ENCODE measurements at regions not wholly inside any gene's neighbourhood (a gene's known extent, or its start where the extent isn't known, plus 50 kb on each side); places are given as distances from the start of the nearest gene placed in this dataset.

DNA sequence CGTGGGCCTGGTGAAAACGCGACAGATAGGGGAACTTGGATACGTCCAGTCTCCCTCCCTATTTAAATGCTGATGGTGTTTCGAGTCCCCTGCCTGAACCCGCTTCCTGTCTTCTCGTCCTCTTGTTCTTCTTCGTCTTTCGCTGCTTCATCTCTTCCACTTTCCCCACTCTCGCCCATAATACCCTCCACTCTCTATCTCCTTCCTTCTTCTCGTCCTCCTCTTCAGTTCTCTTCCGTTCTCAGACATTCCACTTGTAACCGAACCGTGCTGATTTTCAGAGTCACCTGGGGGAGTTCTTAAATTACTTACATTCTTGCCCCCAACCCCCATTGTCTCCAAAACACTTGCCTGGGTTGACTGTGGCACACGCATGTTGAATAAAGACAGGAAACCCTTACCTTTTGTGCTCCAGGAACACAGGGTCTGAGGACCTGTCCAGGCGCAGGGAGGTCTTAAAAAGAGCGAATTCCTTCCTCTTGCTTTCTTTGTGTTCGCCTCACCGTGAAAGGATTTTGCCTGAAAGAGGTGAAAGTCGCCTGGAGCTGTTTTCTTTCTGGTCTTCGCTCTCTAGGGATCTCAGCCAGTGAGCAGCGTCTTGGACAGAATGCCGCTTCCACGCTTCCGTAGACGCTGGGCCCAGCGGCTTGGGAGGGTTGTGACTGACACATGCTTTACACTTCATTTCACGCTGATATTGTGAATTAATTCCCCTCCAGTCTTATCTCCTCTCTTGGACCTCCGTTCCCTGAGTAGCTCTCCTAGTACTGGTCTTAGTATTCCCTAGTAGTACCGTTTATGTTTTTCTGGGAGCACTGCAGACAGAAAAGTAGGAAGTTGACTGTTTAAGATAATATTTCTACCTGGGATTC, 184.0 kb downstream of the GPX5 start:
- DNase-seq, result no peak

DNA sequence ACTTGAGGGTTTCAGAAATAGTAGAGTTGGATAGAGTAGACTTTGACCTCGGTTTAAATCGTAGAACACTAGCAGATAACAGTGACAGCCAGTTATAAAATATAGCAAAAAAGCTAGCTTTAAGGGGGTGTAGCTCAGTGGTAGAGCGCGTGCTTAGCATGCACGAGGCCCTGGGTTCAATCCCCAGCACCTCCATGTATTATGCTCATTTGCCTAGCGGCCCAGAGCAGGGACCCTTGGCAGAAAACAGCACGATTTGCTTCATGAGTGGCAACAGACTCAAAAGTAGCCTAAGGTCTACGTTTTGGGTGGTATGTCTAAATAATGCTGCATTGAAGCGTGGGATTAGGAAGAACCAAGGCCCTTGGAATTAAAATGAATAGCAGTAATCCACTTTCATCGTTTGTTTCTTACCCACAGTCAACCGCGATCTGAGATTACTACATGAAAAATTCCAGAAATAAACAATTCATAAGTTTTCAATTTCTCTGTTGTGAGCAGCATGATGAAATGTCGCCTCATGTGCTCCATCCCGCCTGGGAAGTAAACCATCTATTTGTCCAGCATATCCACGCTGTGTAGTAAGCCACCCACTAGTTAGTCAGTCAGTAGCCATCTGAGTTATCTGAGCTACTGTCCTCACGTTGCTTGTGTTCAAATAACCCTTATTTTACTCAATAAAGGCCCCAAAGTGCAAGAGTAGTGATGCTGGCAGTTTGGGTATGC, 184.9 kb downstream of the GPX5 start:
- DNase-seq, result no peak

DNA sequence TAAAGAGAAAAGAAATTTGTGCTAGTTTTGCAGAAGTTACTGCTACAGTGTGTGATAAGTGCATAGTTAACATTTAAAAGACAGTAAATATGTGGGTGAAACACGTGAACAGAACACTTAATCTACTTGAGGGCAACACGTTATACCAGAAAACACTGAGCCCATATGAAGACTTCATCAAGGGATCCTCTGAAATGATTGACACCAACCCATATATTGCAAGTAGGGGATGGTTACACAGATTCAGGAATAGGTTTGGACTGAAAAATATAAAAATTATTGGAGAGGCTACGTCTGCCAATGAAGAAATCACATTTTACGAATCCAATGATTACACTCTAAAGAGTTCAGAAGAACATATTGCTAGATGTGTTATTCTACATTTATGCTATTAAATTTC, 185.6 kb downstream of the GPX5 start:
- DNase-seq, result no peak

DNA sequence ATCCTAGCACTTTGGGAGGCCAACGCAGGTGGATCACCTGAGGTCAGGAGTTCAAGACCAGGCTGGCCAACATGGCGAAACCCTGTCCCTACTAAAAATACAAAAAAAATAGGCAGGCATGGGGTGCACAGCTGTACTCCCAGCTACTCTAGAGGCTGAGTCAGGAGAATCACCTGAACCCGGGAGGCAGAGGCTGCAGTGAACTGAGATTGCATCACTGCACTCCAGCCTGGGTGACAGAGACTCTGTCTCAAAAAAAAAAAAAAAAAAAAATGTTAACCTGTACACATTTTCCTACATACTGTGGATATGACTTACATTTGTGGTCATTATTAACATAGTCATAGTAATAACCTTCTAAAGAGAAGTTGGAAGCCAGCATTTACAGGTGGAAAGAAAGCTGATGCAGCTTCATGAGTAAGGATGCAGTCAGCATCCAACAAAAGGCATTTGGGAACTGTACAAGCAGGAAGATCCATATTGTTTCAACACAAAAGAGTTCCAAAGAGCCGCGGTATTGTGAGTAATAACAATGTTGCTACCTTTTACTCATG, 186.2 kb downstream of the GPX5 start:
- no peak for DNase-seq

DNA sequence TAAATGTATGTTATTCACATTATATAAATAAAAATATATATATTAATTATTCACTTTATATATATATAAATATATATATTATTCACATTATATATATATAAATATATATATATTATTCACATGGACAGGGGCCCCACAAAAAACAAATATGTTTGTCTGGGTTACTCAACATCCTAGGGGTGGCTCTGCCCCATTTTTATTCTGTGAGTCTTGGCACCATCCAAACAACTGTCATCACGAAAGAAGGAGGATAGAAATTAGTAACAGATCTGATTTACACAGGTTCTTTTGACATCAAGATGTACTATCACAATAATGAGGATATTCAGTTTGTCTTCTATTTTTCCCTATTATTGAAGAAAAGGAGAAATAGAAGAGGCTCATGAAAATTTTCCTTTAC, 187.3 kb downstream of the GPX5 start:
- no peak for DNase-seq

DNA sequence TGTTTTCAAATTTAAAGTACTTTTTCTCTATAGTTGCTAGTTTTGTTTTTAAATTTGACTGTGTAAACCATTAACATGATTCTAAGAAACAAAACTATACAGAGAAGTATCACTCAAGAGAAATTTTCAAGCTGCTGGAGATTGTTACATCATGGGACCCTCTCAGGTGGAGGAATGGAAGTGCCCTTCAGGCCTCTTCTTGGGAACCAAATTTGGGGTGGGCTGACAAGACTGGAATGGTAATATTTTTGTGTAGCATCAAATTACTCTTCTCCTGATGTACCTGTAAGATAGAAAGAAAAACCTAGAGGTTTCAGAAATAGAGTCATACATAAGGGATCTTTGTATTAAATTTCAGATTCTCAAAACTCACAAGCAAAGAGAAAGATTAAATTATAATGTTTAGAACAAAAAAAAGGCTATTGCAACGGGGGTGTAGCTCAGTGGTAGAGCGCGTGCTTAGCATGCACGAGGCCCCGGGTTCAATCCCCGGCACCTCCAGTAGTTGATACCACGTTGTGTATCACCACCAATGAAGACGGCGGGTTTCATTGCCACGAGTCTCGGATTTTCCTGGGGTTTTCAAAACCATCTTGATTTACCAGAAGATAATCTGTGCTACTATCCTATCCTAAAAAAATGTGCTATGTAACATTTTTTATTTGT, 193.7 kb downstream of the GPX5 start:
- peak; percentile 8 for DNase-seq

DNA sequence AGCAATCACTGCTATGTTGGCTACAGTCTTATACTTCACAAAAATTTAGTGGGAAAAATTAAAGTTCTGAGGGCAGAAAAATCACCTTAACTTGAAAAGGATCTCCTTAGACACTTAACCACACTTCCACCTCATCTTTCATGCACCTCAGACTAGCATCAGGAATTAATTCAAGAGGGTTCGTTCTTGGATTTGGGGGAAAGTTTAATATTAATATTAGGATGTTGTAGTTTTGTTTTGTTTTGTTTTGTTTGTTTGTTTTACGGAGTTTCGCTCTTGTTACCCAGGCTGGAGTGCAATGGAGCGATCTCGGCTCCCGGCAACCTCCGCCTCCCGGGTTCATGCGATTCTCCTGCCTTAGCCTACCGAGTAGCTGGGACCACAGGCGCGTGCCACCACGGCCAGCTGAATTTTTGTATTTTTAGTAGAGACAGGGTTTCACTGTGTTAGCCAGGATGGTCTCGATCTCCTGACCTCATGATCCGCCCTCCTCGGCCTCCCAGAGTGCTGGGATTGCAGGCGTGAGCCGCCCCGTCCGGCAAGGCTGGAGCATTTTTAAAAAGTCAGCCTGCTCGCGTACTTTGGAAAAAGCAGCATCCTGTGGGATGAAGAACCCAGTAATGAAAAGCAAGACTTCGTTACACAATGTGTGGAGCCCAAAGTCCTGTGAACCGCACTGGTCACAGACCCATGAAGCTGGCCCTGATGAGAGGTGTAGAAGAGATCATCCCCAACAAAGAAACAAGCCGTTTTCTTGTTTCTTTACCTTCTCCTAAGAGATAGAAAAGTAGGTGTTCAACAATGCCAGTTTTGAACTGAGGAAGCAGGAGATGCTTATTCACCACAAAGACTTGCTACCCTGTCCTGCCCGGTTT, 194.9 kb downstream of the GPX5 start:
- no peak for DNase-seq

DNA sequence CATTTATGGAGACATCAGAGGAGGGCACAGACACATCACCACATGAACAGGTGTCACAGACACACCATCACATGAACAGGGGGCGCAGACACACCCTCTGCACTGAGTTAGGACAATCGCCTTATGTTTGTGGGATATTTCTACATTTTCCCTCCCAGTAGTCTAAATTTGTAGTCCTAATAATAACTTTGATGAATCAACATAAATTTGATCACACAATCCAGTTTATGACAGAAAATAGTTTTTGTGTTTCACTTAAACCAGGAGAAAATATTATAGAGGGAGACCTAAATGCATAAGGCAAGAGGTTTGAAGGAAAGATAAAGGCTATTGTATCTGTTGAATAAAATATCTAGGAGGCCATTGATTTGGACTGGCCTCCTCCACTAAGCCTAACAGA, 195.7 kb downstream of the GPX5 start:
- no peak for DNase-seq

DNA sequence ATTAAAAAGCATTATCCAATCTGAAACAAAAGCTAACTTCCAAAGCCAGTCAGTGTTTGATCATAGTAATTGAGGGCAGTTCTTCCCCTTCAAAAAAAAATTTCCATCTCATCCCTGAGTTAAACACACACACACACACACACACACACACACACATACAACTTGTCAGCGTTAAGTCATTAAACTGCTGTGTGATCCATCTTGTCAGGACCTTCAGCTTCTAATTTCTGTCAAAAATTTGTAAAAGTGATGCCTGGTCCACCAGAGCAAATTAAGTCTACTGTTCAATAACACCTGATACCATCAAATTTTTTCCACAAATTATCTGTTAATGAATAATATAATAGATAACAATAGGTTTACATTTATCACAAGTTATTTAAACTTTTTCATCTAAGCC, 198.7 kb downstream of the GPX5 start:
- no peak for DNase-seq

DNA sequence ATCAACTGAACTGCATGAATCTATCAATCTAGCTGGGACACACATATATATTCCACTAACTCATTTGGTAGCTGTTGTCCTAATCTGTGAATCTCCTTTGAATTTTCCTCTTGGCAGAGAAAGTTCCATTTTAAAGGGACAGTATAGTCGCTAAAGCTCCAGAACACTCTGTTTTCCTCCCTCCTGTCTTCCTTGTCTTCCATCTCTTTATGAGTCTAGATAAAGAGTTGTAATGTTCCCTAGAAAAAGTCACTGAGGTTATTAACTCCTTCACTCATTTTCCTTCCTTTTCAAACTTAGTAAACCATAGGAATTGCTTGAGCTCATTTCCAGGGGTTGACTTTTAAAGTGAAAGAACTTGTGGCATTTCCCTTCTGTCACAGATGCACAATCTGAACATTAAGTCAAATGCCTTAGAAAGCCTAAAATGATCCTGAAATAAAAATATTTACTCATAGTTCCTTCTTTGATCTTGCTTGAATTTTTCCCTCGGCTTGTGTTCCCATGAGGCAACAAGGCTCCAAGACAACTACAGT, 198.4 kb downstream of the TRIM27 start:
- DNase-seq, result no peak

DNA sequence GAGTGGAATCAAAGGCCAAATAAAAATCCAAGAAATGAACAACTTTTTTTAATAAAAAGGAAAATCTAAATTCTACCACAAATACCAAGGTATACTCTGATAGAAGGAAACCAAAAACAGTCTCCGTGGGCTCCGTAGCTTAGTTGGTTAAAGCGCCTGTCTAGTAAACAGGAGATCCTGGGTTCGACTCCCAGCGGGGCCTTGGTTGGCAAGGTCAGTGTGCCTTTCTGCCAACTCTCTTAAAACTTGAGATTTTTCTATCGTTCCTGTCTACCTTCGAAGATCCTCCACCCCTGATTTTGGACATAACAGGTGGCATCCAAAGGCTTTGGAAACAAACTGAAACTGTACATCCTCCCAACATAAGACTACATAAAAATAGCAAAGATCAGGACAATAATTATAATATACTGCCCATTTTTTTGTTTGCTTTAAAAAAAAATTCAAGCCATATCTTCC, 197.9 kb downstream of the TRIM27 start:
- no peak for DNase-seq

DNA sequence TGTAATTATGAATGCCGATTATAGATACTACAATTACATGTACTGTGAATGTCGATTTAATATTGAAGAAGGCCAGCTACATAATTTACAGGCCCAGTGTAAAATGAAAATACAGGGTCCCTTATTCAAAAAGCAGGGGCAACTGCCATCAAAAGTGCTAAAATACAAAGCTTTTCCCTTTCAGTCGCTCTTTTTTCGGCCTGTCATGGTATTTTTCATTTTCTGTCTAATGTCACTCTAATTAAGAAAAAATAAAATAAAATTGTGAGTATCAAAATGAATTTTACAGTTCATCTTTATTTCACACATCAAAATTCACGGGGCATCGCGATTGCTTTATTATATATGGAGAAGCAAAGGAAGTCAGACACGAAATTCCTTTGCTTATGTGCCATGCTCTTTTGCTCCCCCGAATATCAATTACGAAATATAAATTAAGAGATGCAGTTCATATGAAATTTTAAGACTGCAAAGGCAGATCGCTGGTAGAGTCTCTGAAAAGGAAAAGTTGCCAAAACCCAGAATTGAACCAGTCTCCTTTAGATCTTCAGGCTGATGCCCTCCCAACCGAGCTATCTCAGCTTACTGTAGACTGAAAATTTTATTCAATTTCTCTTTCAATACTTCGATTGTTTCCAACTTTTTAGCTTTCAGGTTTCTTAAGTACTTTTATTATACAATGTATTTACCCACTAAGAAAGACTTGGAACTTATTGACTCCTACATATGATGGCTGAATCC, 197.0 kb downstream of the TRIM27 start:
- no peak for DNase-seq

DNA sequence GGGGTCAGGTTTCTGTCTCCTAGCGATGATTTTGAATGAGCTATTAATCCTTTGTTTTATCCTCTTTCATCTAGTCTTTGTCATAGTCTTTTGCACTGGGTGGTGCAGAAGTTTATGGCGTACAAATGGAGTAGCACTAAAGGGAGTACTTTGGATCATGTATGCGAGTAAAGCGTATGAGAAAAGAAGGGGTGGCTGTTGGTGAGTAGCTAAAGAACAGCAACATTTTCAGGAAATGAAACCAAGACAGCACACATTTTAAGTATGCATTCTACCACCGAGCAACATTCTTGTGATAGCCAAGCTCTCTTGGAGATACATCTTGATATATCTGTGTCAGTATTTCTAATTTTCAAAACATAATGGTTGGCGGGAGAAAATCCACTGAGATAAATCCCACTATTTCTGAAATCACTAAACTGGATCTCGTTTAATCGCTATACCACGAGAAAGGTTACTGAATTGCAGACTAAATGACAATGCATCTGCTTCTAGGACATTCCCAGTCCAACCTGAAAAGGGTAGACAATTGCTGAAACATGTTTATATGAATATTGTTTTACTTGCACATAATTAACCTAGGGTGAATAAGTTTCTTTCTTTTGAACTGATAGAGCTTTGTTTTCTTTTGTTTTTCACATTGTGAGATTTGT, 196.1 kb downstream of the TRIM27 start:
- DNase-seq, result no peak

DNA sequence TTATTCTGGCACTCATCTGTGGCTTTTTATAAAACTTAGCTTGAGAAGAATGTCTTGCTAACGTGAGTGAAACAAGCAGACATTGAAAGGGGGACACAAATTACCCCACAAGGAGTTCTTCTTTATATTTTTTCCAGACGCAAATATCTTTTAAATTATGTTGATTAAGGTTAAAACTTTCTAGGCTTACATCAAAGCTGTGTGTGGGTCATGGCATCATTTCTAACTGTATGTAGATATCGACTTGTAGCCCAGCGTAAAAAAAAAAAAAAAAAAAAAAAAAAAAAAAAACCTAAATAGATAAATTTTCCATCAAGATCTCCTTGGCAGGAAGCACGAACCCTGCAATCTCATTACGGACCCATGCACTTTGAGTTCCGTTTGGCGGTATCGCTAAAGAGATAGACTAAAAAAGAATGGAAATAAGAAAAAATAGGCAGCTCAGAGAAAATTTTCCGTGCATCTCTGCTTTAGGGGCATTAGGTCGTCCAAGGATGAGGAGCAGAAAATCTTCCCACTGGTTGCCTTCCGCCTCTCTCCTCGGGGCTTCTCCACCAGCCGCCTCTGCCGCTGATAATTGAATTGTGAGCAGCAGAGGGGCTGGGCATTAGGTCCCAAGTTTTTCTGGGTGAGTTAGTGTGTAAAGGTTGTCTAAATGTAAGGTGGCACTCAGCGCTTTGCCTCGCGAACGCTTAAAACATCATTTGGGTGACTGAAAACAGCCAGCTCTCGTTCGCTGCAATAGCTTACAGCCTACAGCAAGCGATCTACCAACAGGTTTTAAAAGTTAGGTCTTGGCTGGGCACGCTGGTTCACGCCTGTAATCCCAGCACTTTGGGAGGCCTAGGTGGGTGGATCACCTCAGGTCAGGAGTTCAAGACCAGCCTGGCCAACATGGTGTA, 194.0 kb downstream of the TRIM27 start:
- DNase-seq, result no peak

DNA sequence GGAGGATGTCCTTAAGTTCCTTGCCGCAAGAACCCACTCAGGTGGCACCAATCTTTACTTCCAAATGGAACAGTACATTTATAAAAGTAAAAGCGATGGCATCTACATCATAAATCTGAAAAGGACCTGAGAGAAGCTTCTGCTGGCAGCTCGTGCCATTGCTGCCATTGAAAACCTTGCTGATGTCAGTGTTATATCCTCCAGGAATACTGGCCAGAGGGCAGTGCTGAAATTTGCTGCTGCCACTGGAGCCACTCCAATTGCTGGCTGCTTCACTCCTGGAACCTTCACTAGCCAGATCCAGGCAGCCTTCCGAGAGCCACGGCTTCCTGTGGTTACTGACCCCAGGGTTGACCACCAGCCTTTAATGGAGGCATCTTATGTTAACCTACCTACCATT, 191.7 kb downstream of the TRIM27 start:
- DNase-seq, result no peak

DNA sequence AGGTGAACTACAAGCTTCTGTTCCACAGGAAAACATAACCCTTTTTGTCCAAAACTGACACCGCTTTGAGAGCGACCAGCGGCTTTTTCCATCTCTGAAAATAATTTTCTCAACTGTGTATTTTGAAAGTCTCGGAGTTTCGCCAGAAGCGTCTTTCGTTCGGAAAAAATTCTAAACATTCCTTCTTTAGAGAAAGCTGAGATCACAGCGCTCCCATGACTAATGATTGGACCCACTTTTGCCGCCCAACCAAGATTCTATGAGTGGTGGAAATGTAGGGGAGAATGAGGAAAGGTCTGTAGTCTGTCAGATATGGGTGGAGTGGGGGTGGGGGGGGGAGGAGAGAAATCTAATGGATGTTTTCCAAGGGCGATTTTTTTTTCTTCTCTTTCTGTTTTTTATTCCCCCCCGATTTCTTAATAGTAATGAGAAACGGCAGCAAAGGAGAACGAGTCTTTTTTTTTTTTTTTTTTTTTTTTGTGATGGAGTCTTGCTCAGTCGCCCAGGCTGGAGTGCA, 189.3 kb downstream of the TRIM27 start:
- no peak for DNase-seq

DNA sequence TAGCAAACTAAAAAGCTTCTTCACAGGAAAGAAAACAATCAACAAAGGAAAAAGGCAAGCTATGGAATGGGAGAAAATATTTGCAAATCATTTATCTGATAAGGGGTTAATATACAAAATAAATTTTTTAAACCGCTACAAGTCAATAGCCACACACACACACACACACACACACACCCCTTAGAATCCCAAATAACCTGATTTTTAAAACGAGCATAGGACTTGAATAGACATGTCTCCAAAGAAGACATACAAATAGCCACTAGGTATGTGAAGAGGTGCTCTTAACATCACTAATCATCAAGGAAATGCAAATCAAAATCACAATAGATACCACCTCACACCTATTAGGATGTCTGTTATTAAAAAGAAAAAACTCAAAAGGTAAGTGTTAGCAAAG, 187.7 kb downstream of the TRIM27 start:
- DNase-seq, result no peak

DNA sequence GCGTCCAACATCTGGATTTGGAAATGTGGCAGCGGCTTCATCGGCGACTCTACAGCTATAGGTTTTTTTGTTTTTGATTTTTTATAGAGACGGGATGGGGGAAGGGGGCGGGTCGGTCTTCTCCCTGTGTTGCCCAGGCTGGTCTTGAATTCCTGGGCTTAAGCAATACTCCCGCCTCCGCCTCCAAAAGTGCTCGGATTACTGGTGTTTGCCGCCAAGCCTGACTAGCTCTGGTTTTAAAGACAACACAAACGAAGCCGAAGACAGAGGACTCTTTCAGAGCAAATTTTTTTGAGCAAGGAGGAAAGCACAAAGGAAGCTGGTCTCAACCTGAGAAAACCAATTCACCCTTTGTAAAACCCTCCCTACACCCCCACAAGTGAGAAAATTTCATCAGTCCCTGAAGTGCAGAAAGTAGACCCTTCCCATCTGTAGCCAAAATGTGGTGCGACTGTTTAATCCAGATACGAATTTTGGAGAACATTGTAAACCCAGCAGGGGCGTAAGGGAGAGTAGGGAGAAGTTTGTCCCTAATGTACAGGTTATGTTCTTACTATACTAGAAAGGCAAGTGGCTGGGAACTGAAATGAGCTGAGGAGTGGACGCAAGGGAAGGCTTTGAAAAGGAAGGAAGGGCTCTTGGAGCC, 185.9 kb downstream of the TRIM27 start:
- no peak for DNase-seq

DNA sequence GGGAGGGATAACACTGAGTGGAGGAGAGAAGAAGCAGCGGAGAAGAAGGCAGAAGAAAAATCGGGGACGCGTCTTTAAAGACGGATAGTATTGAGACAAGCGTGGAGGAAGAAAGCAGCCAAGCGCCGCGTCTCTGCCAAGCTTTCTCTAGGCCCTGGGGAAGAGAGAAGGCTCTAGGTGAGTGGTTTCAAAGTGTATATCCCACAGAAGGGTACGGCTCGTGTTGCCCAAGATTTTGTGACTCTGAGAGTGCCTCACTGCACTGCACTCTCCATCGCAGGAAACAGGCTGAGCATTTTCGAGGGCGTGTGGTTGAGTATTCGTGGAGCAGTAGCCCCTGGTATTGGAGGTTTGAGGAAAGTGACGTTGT, 185.4 kb downstream of the TRIM27 start:
- no peak for DNase-seq
